ENCODE measurements at regions not wholly inside any gene's neighbourhood (a gene's known extent, or its start where the extent isn't known, plus 50 kb on each side); places are given as distances from the start of the nearest gene placed in this dataset.

DNA sequence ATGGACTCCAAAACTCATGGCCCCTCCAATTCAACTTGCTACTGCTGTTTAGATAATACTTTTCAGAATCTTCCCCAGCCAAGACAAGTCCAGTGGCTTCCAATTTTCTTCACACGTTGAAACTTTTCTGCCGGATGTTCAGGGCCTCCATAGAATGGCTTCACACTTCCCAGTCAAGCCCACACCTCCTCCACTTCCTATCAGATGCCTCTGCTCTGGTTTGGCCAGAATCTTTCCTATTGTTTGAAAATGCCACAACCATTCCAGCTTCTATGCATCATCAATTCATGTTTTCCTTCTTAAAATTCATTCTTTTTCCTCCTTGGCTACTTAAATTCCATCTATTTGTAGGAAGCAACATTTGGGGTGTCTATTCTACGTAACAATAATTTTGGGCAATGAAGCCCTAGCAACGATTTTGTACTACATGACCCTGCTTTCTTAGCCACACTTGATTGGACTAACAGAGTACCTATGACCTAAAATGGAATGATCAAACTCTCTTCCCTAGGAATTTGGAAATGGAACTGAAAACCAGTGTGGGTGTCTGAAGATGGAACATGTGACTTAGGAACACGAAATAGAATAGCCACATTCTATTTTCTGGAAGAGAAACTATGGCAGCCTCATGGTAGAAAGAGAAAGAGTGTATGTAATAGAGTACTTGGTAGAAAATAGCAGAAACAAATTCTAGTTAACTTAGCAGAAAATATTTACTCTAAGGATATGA lies 74.1 kb upstream of the CNIH3 start:
- TF ChIP-seq CTCF (IDR thresholded peaks at IDR 0.05) = no peak
- no peak for TF ChIP-seq POLR2AphosphoS5 (IDR thresholded peaks at IDR 0.05)
- no peak for TF ChIP-seq POLR2A (IDR thresholded peaks at IDR 0.05)
- no peaks in the 10 kb centered on the region for H3K9me3 ChIP-seq
- intact Hi-C loops (cut with DNase I; ENCODE audit: low total_unique reads) = no loop called here
- DNase-seq (ENCODE audit: low spot score in 2 of 2) = no peak
- no peaks in the 10 kb centered on the region for H3K4me1 ChIP-seq
- H3K36me3 ChIP-seq = no peaks in the 10 kb centered on the region
- H3K4me3 ChIP-seq = no peak overlapping the region
- H3K27me3 ChIP-seq = no peaks in the 10 kb centered on the region
- H3K27ac ChIP-seq = no peak overlapping the region

- Histone ChIP-seq H3K9me3 (no peaks in the 10 kb centered on the region), H3K4me1 (no peaks in the 10 kb centered on the region), H3K27me3 (no peaks in the 10 kb centered on the region), H3K36me3 (no peaks in the 10 kb centered on the region), H3K4me3 (no peak overlapping the region), H3K27ac (no peak overlapping the region)
- TF ChIP-seq CTCF (IDR thresholded peaks at IDR 0.05) (no peak), POLR2A (IDR thresholded peaks at IDR 0.05) (no peak), POLR2AphosphoS5 (IDR thresholded peaks at IDR 0.05) (no peak)
- intact Hi-C loops (cut with DNase I; ENCODE audit: low total_unique reads) = no loop called here
- DNase-seq (ENCODE audit: low spot score in 2 of 2) = no peak
Measured at GRCh38 chr1:224542783-224543440, 73.2 kb upstream of the CNIH3 start.

DNA sequence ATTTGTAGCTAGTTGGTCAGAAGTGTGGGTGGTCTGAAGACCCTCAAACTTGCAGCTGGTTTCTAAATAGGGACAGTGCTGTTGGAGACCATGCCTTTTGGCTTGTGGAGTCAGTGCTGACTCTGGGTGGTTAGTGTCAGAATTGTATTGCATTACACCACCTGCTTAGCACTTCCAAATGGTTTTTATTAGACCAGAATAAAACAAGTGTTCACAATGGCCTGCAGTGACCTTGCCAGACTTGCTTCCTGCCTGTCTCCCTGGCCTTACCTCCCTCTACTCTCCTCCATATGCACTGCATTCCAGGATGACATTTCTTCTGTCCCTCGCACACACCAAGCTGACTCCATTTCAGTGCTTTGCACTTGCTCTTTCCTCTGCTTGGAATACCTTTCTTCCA lies 72.7 kb upstream of the CNIH3 start:
- DNase-seq (ENCODE audit: low spot score in 2 of 2) = no peak
- Histone ChIP-seq H3K36me3 (no peaks in the 10 kb centered on the region), H3K27ac (no peak overlapping the region), H3K9me3 (no peaks in the 10 kb centered on the region), H3K4me1 (no peaks in the 10 kb centered on the region), H3K4me3 (no peak overlapping the region), H3K27me3 (no peaks in the 10 kb centered on the region)
- intact Hi-C loops (cut with DNase I; ENCODE audit: low total_unique reads) = no loop called here
- no peak for TF ChIP-seq CTCF (IDR thresholded peaks at IDR 0.05)
- no peak for TF ChIP-seq POLR2AphosphoS5 (IDR thresholded peaks at IDR 0.05)
- no peak for TF ChIP-seq POLR2A (IDR thresholded peaks at IDR 0.05)

DNA sequence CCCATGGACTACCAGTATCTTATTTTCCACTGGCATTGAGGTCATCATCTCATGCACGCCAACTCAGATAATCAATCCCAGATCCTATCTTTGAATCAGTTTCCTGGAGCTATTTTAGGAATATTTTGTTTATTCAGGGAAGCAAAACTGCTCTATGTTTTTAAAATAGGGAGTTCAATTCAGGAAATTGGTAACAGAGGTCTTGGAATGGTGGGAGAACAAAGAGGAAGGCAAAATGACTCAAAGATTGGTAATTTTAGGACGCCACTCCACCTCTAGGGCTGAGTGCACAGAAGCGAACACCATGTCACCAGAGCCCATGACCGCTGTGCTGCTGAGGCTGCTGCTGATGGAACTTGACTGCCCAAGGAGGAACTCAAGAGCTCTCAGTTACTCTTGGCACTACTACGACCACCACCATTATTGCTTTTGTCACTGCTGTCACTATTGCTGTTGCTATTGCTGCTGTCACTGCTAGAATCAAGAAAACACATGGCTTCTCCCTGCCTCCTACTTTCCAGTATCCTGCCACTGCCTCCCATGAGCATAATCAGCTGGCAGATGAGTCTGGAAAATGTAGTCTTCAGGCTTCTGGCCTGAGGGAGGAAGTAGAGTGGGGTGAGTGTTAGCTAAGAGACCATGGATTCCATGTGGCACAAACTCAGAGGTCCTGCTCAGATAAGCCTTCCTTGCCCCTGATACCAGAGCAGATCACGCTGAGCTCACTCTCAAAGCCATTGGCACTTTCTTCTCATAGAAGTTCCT lies 71.6 kb upstream of the CNIH3 start:
- H3K4me3 ChIP-seq = no peak overlapping the region
- intact Hi-C loops (cut with DNase I; ENCODE audit: low total_unique reads) = no loop called here
- no peak for DNase-seq (ENCODE audit: low spot score in 2 of 2)
- no peak for TF ChIP-seq POLR2A (IDR thresholded peaks at IDR 0.05)
- TF ChIP-seq CTCF (IDR thresholded peaks at IDR 0.05) = no peak
- no peak for TF ChIP-seq POLR2AphosphoS5 (IDR thresholded peaks at IDR 0.05)
- H3K27me3 ChIP-seq = no peaks in the 10 kb centered on the region
- no peak overlapping the region for H3K27ac ChIP-seq
- H3K9me3 ChIP-seq = no peaks in the 10 kb centered on the region
- H3K4me1 ChIP-seq = no peaks in the 10 kb centered on the region
- H3K36me3 ChIP-seq = no peaks in the 10 kb centered on the region

DNA sequence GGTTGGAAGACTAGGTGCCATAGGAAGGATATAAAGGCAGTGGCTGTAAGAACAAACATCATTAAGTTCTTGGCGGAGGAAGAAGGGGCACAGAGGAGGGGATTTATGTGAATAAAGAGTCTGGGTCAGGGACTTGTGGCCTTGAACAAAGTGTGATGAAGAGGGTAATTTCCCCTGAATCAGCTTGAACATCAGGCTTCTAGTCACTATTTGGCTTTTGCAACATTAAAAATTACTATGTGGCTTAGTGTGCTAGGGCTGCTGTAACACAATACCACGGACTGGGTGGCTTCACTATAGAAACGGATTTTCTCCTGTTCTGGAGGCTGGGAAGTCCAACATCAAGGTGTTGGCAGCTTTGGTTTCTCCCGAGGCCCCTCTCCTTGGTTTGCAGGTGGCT lies 70.5 kb upstream of the CNIH3 start:
- no peak overlapping the region for H3K27ac ChIP-seq
- intact Hi-C loops (cut with DNase I; ENCODE audit: low total_unique reads) = no loop called here
- no peaks in the 10 kb centered on the region for H3K4me1 ChIP-seq
- no peaks in the 10 kb centered on the region for H3K27me3 ChIP-seq
- no peak overlapping the region for H3K4me3 ChIP-seq
- TF ChIP-seq POLR2AphosphoS5 (IDR thresholded peaks at IDR 0.05) (no peak), POLR2A (IDR thresholded peaks at IDR 0.05) (no peak), CTCF (IDR thresholded peaks at IDR 0.05) (no peak)
- no peak for DNase-seq (ENCODE audit: low spot score in 2 of 2)
- H3K9me3 ChIP-seq = no peaks in the 10 kb centered on the region
- no peaks in the 10 kb centered on the region for H3K36me3 ChIP-seq
